C1 segment of cervical spinal cord (tissue), 14 donors: ENCODE measurements at regions not wholly inside any gene's neighbourhood (a gene's known extent, or its start where the extent isn't known, plus 50 kb on each side); places are given as distances from the start of the nearest gene placed in this dataset.

ENCODE experiments used
- DNase-seq, 14 donors: peaks; one replicate each; lab custom pipeline; 2025; lab: John Stamatoyannopoulos, UW

GRCh38 chr22:48440673-48441552 is 1386.8 kb downstream of the BRD1 start:
- DNase-seq, result no peak

- DNase-seq, result no peak
Measured at GRCh38 chr22:48440176-48440575, 1387.5 kb downstream of the BRD1 start.

DNA sequence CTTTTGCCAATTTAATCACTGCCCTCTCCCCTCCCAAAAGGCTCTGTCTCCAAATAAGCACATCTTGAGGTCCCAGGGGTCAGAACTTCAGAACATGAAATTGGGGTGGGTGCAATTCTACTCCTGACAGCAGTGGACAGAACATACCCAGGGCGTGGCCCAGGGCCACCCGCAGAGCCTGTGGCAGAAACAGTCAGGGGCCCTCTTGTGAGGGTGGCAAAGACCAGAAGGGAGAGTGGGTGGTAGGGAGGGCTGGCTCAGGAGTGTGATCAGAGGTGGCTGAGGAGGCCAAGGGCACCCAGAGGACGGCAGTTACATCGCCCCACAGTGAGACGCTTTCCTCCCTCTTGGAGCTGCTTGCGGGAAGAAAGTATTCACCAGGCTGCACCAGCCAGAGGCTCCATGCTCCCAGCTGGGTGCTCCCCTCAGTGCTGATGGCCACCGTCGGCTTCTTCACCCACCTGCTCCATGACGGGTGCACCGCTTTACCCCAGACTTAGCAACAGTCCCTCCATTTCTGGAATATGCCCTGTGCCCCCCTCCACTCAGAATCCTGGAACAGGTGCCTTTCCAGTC is 1388.0 kb downstream of the BRD1 start:
- DNase-seq, result no peak

DNA sequence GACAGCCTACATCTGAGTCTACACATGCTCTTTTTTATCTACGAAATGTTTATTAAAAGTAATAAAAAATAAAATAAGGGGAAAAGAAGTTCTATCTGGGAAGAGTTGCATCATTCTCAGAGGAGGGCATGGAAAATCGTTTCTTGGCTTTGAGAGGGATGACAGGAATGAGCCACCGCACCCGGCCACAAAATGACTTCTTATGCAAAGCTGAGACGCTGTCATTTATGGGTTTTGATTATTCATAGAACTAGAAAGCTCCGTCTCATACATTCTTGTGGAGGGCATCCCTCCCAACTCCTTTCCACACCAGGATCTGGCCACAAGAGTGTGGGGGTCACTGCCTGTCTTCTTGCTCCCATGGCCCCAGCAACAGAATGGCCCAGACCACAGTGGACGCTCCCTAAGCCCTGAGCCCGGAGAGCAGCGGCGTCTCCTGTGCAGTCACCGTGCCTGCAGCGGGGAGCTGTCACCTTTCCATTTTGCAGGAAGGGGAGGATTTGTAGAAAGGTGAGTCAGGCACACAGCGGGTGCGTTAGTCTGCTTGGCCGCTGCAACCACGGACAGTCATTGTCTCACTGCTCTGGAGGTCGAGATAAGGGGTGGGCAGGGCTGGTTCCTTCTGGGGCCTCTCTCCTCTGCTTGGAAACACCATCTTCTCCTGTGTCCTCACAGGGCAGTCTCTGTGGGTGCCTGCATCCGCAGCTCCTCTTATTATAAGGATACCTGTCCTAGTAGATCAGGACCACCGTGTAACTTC is 1388.7 kb downstream of the BRD1 start:
- DNase-seq, result no peak

GRCh38 chr22:48438096-48438495 is 1389.6 kb downstream of the BRD1 start:
- no peak for DNase-seq

- DNase-seq, result no peak
Measured at GRCh38 chr22:48436201-48436931, 1391.3 kb downstream of the BRD1 start.

GRCh38 chr22:48434868-48435250 is 1392.8 kb downstream of the BRD1 start:
- no peak for DNase-seq

GRCh38 chr22:48434156-48434867 is 1393.4 kb downstream of the BRD1 start:
- DNase-seq, result no peak

DNA sequence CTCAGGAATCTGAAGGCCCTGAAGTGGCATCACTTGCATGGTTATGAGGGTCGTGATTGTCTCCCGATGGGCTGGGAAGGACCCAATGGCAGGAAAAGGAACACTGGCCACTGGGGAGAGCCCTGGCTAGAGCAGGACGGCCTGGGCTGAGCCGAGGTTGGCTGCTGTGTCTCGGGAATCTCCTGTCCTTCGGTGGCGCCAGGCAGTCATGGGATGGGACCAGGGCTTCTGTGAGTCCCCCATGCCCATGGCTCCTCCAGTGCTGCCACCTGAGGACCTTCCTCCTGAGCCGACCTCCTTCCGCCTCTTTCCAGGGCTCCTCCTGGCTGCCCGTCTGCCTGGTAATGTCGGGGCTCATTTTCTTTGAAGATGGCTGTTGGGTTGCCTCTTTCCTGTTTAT is 1394.0 kb downstream of the BRD1 start:
- no peak for DNase-seq

DNA sequence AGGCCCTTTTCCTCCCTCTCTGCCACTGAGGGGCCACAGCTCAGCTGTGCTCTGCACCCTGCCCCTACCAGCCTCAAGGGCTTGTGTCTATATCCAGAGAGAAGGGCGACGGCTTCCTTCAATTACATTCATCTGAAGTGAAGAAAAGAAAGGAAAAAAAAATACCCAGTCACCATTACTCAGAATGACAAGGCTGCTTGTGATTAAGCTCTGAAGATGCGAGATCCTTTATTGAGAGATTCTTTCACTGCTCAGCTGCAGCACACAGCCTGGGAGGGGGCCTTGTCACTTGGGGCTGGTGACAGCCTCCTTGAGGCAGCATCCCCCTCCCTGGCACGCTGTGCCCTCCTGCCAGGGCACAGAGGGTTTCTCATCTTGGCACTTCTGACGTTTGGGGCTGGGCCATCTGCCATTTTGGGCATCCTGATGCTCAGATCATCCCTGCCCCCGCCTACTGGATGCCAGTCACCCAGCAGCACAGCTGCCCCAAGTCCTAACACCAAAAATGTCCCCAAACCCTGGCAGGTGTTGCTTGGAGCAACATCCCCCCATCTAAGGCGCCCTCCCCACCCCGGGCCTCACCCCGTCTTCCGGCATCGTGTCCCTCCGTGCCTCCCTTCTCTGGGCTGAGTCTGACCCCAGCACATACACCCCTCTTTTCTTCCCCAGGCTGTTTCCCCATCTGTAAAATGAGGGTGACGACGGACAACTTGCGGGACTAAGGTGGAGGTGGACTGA is 1394.7 kb downstream of the BRD1 start:
- no peak for DNase-seq

- no peak for DNase-seq
Measured at GRCh38 chr22:48431536-48432315, 1395.9 kb downstream of the BRD1 start.

DNA sequence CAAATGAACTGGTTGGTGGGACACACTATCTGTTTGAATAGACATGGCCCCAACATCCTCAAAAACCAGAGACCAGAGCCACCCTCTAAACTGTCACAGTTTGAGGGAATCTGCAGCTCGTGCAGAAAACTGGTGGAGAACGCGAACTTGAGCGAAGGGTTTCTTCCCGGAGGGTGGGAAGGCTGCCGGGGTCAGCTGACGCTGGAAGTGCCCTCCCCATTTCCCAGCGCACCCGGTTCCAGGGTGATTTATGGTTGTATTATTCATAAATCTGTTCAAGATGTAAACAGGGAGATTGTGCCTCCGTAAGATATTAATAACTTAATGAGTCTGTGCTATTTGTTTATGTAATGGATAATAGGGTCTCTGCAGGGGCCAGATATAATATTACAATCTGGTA is 1396.7 kb downstream of the BRD1 start:
- no peak for DNase-seq

DNA sequence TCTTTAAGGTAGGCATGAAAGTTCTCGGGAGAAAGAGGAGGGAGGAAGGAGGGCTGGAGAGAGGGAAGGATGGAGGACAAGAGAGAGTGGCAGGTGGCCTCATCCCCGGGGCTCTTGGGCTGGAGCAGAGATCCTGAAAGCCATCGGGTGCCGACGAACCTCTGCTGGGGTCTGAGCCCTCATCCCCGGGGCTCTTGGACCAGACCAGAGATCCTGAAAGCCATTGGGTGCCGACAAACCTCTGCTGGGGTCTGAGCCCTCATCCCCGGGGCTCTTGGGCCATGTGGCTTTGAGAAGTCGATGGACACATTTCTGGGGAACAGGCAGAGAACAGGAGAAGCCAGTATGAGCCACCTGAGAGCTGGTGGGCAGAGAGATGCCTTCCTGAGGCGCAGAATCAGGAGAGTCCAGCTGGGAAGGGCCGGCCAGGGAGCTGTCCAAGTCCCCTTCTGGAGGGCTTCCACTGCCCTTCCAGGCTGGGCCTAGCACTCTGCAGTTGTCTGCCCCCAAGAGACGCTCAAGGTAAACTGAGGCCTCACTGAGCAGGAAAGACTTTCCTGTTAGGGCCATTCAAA is 1398.1 kb downstream of the BRD1 start:
- no peak for DNase-seq

GRCh38 chr22:48428631-48429371 is 1398.9 kb downstream of the BRD1 start:
- no peak for DNase-seq

- DNase-seq, result no peak
Measured at GRCh38 chr22:48427731-48428211, 1399.9 kb downstream of the BRD1 start.

- DNase-seq, result no peak
Measured at GRCh38 chr22:48426466-48427380, 1401.0 kb downstream of the BRD1 start.

DNA sequence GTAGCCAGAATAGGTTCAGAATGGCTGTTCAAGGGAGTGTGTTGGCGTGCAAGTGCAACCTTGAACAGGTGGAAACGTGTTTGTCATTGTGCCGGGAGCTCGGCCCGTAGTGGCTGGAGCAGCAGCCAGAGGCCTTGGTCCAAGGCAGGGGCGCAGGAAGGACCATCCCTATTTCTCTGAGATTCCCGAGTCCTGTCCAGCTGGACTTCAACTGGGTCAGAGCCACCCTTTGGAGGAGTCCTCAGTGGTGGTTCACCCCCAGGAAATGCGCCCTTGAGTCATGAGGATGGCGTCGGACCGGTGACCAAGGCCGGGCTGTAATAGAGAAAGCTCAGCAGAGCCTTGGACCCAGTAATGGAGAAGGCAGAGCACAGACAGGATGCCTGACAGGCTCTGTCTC is 1402.0 kb downstream of the BRD1 start:
- no peak for DNase-seq
